ENCODE measurements at regions not wholly inside any gene's neighbourhood (a gene's known extent, or its start where the extent isn't known, plus 50 kb on each side); places are given as distances from the start of the nearest gene placed in this dataset.

DNA sequence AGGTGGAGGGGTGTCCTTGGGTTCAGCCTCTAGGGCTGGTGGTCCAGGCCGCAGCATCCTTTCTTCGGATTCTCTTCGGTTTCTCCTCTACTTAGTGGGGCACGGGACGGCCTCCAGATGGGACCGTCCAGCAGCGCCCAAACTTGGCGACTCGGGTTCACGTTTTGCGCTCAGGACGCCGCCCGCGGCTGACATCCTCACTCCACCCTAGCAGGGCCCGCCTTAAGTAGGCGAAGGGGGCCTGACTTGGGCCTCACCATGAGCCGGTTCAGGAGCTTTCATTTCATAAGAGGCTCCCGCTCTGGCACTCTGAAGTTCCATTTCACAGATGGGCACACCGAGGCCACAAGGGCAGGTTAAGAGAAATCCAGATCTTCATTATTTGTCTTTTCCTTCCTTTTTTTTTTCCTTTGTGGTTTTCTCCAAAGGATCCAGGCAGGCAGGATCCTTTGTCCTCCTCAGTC, 141.2 kb downstream of the SEC14L1 start:
- peaks cover 0 to 3% of the 10 kb centered on the region in 2 donors for H3K27me3 ChIP-seq
- no peak for DNase-seq
- no peaks in the 10 kb centered on the region for H3K36me3 ChIP-seq
- H3K27ac ChIP-seq = no peak overlapping the region
- intact Hi-C loops (cut with DNase I; ENCODE audit: low total_unique reads) = no loop called here
- no peak overlapping the region for H3K4me3 ChIP-seq
- peaks cover 0 to 5% of the 10 kb centered on the region in 2 donors for H3K4me1 ChIP-seq
- TF ChIP-seq CTCF (IDR thresholded peaks at IDR 0.05) (no peak), POLR2A (IDR thresholded peaks at IDR 0.05) (no peak)
- no peaks in the 10 kb centered on the region for H3K9me3 ChIP-seq

GRCh38 chr17:77282524-77283515, 142.1 kb downstream of the SEC14L1 start:
- H3K27ac ChIP-seq = no peak overlapping the region
- no peak for TF ChIP-seq POLR2A (IDR thresholded peaks at IDR 0.05)
- no peak for TF ChIP-seq CTCF (IDR thresholded peaks at IDR 0.05)
- H3K9me3 ChIP-seq = no peaks in the 10 kb centered on the region
- H3K4me1 ChIP-seq = peaks cover 0 to 5% of the 10 kb centered on the region in 2 donors
- H3K27me3 ChIP-seq = peaks cover 0 to 3% of the 10 kb centered on the region in 2 donors
- no peaks in the 10 kb centered on the region for H3K36me3 ChIP-seq
- intact Hi-C loops (cut with DNase I; ENCODE audit: low total_unique reads) = no loop called here
- no peak for DNase-seq
- H3K4me3 ChIP-seq = no peak overlapping the region

GRCh38 chr17:77284023-77284617, 143.4 kb downstream of the SEC14L1 start:
- no peak overlapping the region for H3K4me3 ChIP-seq
- intact Hi-C loops (cut with DNase I; ENCODE audit: low total_unique reads) = no loop called here
- H3K36me3 ChIP-seq = no peaks in the 10 kb centered on the region
- H3K9me3 ChIP-seq = no peaks in the 10 kb centered on the region
- no peak overlapping the region for H3K27ac ChIP-seq
- peaks cover 0 to 3% of the 10 kb centered on the region in 2 donors for H3K27me3 ChIP-seq
- peaks cover 0 to 5% of the 10 kb centered on the region in 2 donors for H3K4me1 ChIP-seq
- TF ChIP-seq CTCF (IDR thresholded peaks at IDR 0.05) (no peak), POLR2A (IDR thresholded peaks at IDR 0.05) (no peak)
- no peak for DNase-seq

GRCh38 chr17:77285594-77286390, 145.0 kb downstream of the SEC14L1 start:
- intact Hi-C loops (cut with DNase I; ENCODE audit: low total_unique reads) = no loop called here
- Histone ChIP-seq H3K4me1 (peaks cover 0 to 5% of the 10 kb centered on the region in 2 donors), H3K4me3 (no peak overlapping the region), H3K27ac (no peak overlapping the region), H3K36me3 (no peaks in the 10 kb centered on the region), H3K27me3 (peaks cover 0 to 3% of the 10 kb centered on the region in 2 donors), H3K9me3 (no peaks in the 10 kb centered on the region)
- no peak for TF ChIP-seq POLR2A (IDR thresholded peaks at IDR 0.05)
- no peak for TF ChIP-seq CTCF (IDR thresholded peaks at IDR 0.05)
- no peak for DNase-seq
